ENCODE measurements at regions not wholly inside any gene's neighbourhood (a gene's known extent, or its start where the extent isn't known, plus 50 kb on each side); places are given as distances from the start of the nearest gene placed in this dataset.

- TF ChIP-seq CTCF (IDR thresholded peaks at IDR 0.05): peak; percentile 87 to 95 (median 92)
- no peak for TF ChIP-seq POLR2A (IDR thresholded peaks at IDR 0.05)
These were observed 57.1 kb upstream of the WSB1 start for GRCh38 chr17:27236717-27237315.
